ENCODE measurements at regions not wholly inside any gene's neighbourhood (a gene's known extent, or its start where the extent isn't known, plus 50 kb on each side); places are given as distances from the start of the nearest gene placed in this dataset.
"Not testable (repeated sequence)": the region's sequence is repeated elsewhere in the genome, so short reads cannot be mapped to it uniquely, and the experiment has no call there.

- DNase-seq, result peak; percentile 80
Measured at GRCh38 chr1:209095627-209096595, 487.6 kb upstream of the CAMK1G start.

- DNase-seq, result no peak
Measured at GRCh38 chr1:209100460-209100859, 483.1 kb upstream of the CAMK1G start.

- no peak for DNase-seq
Measured at GRCh38 chr1:209101106-209101505, 482.4 kb upstream of the CAMK1G start.

- no peak for DNase-seq
Measured at GRCh38 chr1:209102120-209102519, 481.4 kb upstream of the CAMK1G start.

- DNase-seq, result no peak
Measured at GRCh38 chr1:209102531-209102930, 481.0 kb upstream of the CAMK1G start.

- DNase-seq, result no peak
Measured at GRCh38 chr1:209103092-209103491, 480.4 kb upstream of the CAMK1G start.

GRCh38 chr1:209104646-209105045, 478.9 kb upstream of the CAMK1G start:
- DNase-seq, result no peak

- DNase-seq, result peak; percentile 31
Measured at GRCh38 chr1:209105701-209106100, 477.8 kb upstream of the CAMK1G start.

GRCh38 chr1:209106237-209106741, 477.2 kb upstream of the CAMK1G start:
- DNase-seq, result peak; percentile 87

- DNase-seq, result no peak
Measured at GRCh38 chr1:209106861-209107260, 476.7 kb upstream of the CAMK1G start.

GRCh38 chr1:209107535-209107934, 476.0 kb upstream of the CAMK1G start:
- no peak for DNase-seq

- DNase-seq, result no peak
Measured at GRCh38 chr1:209109001-209109785, 474.3 kb upstream of the CAMK1G start.

- no peak for DNase-seq
Measured at GRCh38 chr1:209113521-209113920, 470.0 kb upstream of the CAMK1G start.

- no peak for DNase-seq
Measured at GRCh38 chr1:209116705-209117104, 466.8 kb upstream of the CAMK1G start.

- no peak for DNase-seq
Measured at GRCh38 chr1:209123601-209124000, 459.9 kb upstream of the CAMK1G start.

- DNase-seq, result not testable (repeated sequence)
Measured at GRCh38 chr1:209129091-209129490, 454.4 kb upstream of the CAMK1G start.

- no peak for DNase-seq
Measured at GRCh38 chr1:209130886-209131285, 452.6 kb upstream of the CAMK1G start.

- DNase-seq, result no peak
Measured at GRCh38 chr1:209132736-209133467, 450.6 kb upstream of the CAMK1G start.

- DNase-seq, result no peak
Measured at GRCh38 chr1:209134001-209134400, 449.5 kb upstream of the CAMK1G start.

- no peak for DNase-seq
Measured at GRCh38 chr1:209143916-209144315, 439.6 kb upstream of the CAMK1G start.

GRCh38 chr1:209150114-209150513, 433.4 kb upstream of the CAMK1G start:
- peak; percentile 57 for DNase-seq

- no peak for DNase-seq
Measured at GRCh38 chr1:209153411-209153810, 430.1 kb upstream of the CAMK1G start.

- DNase-seq, result no peak
Measured at GRCh38 chr1:209154912-209155311, 428.6 kb upstream of the CAMK1G start.
